Dermis blood vessel endothelial cell (primary cell): ENCODE measurements at regions not wholly inside any gene's neighbourhood (a gene's known extent, or its start where the extent isn't known, plus 50 kb on each side); places are given as distances from the start of the nearest gene placed in this dataset.

Source experiments
- DNase-seq: peaks from one replicate; pipeline ENCODE4 v3.0.0; 2010

DNA sequence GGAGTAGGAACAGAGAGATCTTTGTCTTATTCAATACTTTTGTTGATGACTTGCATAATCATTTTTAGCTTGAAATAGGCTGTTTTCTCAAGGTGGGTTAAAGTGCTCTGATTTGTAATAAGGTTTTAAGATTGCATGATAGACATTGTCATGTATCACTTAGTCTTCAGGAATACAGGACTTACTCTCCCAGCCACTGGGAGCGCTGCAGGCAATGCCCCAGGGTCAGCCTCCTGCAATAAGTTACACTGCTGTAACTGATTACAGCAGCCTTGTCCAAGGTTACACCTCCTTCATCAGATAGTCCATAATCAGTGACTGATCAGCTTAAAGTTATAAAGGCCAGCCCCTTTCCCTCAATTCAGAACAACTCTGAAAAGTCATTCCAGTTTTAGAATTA is 218.6 kb downstream of the ESM1 start:
- DNase-seq: no peak

DNA sequence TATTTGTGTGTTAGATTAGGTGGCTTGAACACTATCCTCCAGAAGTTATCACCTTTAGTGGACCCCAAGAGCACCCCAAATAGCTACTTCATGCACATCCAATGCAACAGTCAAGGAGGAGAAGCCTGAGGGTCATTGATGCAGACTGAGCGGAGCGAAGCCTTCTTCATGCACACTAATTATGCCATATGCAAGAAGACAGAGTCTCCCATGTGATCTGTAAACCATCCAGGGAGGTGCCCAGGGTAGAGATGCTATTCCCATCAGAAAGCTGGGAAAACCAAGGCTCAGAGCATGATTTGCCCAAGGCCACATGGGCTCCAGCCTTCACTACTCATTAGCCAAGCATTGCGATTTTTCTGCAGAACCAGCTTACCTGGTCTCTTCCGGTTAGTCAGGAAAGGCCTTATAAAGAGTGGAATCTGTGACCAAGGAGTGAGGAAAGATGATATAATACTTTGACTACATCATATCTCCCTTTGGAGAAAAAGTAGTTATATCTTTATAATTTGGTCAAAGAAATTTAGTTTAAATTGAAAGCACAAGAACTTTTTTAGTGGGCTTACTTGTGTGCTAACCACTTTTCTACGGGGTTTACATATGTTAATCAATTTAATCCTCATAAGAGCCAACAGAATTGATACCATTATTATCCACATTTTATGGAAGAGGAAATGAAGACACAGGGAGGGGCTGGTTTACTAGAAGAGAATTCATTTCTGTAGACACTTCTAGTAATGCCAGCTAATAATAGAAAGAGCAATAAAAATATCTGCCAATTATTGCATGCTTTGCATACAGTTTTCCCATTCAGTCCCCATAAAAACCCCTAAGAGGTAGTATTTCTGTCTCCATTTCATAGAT is 220.0 kb downstream of the ESM1 start:
- DNase-seq: no peak

DNA sequence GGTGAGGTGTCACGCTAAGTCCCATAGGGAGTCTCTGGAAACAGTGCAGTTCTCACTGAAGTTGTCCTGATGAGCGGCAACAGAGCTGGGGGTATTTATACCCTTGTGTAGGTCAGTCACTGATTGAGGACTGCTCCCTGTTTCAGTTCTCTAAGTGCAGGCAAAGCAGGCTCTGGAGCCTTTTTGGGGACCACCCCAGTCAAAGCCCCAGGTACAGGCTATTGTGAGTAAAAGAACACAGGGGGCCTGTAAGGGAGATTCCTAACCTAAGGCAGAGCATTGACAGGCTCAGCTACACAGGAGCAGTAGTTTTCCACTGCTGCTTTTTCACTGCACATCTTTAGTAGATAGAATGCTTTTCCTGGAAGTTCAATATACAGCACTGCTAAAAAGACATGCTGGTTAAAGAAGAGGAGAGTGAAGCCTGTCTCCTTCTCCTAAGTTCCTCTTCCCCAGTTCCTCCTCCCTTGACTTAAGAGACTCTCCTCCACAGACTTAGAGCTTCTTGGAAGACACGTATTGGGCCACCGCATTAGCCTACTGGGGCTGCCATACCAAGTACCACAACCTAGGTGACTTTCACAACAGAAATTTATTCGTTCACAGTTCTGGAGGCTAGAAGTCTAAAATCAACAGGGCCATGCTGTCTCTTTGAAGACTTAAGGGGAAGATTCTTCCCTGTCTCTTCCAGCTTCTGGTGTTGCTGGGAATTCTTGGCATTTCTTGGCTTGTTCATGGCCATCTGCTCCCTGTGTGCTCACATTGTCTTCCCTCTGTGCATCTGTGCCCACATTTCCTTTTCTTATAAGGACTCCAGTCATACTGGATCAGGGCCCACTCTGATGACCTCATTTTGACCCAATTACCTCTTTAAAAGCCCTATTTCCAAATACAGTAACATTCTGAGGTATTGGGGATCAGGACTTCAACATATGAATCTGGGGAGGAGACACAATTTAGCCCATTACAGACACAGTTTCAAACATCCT is 221.0 kb downstream of the ESM1 start:
- DNase-seq: peak; percentile 44

DNA sequence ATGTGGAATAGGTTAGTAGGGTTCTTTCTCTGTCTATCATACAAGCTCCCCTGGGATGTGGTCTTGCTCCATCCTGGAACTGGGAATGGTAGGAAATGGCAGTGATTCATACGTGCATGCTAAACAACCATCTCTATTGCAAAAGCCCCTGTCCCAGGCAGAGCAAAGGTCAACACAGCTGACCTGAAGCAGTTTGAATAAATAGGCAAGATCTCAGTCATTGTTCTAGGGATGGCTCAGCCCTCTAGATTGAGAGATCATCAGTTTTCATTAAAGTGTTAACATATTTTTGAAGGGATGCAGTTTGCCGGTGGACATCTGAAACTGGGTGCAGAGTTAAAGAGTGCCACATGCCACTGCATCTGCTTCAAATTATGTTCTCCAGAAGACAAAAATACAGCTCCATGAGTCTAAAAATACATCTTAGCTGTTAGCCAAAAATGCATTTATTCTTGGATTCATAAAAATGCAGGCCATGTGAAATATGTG is 224.1 kb downstream of the ESM1 start:
- DNase-seq: peak; percentile 50

DNA sequence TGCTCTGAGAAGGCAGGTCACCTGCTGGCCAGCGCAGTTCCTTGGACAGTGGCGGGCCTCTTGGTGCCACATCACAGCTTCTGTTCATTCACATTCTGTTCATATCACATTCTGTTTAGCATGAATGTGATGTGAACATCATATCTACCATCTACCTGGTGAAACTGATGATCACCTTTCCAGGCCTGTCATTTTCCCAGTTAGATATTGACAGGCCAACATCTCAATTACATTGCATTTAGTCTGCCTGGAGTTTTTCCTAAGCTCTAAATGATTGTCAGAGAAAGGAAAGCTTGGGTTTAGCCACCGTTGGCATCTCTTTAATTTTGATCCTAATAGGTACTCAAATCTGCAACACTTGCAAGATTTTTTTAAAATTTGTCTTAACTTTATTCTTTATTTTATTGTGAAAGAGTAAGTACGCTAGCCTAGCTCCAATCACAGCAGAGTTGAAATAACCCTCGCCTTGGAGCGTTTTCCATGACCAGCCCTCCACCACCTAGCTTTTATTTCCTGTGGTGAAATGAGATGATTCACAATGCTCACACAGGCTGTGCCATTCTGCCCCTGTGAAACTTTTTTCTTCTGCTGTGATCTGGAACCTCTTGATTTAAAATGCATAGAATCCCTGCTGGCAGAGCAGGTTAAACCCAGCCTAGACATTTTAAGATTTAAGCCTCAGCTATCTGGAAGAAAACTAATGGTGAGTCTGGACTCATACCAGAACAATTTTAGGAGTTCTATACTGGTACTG is 225.0 kb downstream of the ESM1 start:
- peak; percentile 30 for DNase-seq

DNA sequence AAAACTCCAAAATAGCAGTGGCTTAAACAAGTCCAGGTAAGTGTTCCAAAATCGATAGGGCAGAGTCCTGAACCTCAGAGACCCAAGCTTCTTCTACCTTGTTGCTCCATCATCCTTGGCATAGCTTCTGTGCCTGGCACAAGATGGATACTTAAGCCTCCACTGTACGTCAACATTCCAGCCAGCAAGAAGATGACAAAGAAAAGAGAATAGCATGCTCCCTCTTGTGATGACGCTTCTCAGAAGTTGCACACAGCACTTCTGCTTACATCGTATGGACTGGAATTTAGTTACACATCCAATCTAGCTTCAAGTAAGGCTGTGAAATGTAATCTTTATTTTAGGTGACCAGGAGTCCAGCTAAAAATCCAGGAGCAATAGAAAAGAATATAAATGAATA is 227.4 kb downstream of the ESM1 start:
- no peak for DNase-seq

DNA sequence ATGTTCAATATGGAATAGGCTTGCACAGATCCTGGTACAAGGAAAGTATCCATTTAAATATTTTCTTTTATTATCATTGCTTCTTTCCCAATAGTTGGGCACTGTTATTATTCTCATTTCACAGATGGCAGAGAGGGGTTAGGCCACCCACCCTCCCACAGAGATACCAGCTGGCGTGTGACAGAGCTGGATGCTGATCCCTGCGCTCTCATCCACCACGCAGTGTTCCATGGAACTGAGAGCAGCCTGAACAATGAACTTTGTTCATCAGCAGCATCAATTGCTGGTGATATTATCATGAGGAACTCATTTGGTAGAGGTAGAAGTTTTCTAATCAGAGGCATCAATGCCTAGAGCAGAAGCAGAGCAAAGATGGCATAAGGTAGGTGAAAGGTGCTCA is 227.9 kb downstream of the ESM1 start:
- no peak for DNase-seq

DNA sequence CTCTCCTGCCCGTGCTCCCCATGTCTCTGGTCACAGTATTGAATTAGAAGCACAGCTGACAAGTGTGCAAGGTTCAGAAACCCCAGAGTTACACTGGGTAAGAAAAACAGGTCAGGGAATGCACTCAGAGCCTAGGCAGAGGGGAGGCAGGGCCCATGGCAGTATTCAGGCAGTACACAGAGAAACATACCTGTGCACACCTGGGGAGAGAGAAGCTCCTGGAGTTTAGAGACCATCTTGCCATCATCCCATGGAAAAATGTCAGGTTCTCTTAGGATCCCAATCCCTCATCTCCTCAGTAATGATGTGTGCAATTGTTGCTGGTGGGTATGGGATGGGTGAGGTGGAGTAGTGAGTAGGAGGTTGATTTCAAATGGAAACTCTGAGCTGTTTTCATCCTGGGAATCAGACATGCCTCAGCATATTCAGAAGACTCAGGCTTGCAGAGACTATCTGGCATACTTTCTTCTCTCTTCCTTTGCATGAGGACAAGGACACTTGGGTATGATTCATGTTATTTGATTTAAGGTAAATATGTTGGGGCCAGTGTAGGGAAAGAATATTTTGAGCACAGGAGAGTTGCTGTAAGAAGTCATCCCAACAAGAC is 228.5 kb downstream of the ESM1 start:
- no peak for DNase-seq

DNA sequence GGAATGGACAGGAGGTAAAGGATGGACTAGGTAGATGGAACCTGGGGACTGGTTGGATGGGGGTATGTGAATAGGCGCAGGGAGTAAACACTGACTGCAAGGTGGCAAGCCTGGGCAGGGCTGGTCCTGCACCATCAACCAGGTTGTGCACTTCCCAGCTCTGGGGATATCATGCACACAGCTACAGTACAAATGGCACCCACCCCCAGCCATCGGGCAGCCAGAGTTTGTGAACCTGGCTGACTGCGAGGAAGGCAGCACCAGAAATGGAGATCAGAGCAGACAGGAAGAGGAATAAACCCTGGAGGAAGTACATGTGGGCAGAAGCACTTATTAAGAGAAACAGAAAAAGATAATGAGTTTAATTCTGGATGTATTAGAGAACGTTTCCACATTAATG is 229.1 kb downstream of the ESM1 start:
- no peak for DNase-seq

DNA sequence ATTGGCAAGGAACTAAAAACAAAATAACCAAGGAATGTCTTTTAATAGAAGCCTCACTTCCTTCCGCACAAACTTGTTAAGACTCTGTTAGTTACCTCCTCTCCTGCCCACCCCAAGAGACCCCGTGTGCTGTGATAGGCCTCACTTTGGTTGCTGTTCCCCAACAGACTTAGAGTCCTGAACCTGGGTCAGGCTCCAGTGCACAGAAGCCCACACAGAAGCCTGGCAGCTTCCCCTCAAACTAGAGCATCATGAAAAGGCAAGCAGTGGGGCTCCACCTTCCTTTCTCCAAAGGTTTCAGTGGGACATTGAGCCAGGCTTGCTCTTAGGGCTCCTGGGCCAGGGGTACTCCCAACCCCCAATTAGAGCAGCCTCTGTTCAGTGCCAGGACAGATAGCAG is 230.5 kb downstream of the ESM1 start:
- no peak for DNase-seq

DNA sequence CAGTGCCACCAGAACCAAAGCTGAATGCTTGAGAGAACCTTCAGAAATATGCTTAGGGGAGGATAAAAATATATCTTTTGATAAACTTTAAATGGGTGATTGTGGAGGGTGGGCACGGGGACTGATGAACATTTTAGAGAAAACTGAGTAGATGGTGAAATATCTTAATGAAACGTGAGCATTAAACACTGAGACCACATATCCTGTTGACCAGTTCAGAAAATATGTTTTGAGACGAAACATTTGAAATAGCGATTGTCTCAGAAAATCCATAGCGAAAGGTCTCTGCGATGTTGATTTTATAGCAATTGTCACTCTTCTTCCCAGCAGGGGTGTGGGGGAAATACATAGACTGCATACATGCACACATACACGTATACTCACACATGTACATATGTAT is 231.0 kb downstream of the ESM1 start:
- DNase-seq: no peak

DNA sequence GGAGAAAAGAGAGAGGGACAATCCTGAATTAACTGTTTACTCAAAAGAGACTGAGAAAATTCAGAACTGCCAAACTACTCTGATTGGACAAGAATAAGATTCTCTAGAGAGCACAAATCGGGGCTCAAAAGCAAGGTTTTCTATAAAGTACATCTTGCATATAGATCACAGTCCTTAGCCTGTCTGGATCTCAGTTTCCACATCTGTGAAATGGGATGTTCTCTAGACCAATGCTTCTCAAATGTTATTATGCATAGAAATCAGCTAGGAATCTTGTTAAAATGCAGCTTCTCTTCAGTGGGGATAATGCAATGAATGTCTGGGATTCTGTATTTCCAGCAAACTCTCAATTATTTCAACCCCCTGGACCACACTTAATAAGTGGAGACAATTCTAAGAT is 231.6 kb downstream of the ESM1 start:
- DNase-seq: no peak

DNA sequence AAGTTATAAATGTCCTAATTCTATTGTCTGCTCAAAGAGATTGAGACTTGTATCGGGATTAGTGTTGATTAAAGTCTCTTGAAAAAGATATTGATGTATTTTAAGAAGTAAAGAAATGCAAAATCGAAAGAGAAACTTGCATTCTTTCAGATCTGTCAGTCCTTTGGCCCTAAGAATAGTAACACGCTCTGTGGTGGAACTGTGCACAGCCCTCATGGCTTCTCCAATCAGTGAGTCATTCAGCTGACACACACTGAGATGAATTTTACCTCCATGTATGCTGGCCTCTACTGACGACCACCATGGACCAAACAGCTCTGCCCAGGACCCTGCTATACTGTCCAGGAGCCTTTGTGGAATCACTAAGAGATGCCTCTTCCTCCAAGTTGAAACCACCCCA is 232.4 kb downstream of the ESM1 start:
- DNase-seq: no peak

DNA sequence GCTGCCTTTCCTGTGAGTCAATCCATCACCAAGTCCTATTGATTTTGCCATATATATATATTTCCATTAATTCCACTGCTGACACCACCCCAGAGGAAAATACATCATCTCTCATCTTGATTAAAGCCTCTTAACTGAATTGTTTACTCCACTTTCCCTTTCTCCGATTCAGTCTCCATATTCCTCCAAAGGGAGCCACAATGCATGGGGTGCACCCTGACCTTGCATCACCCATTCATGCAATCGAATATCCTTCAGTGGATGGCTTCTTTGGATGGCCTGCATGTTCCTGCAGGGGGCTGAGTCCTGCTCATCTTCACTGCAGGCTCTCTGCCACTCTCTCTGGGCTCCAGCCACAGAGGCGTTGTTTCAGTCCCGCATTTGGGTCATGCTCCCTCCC is 231.0 kb downstream of the SNX18 start:
- no peak for DNase-seq

DNA sequence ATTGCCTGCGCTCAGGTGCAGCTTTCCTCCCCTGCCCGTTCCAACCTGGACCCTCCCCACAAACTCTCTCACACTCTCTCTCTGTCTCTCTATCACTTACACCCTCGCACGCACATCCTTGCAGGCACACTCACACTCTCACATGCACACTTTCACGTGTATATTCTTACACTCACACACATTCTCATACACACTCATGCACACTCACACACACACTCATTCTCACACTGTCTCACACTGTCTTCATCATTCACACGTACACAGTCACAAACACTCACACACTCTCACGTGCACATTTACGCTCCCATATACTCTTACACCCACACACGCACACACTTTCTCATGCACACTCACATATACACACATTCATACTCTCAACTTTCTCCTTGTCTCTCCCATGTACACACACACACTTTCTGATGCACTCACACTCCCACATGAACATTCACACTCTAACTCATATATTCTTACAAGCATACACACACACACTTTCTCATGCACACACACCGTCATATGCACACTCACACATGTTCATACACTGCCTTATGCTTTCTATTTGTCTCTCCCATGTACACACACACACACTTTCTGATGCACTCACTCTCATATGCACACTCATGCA is 229.3 kb downstream of the SNX18 start:
- no peak for DNase-seq

DNA sequence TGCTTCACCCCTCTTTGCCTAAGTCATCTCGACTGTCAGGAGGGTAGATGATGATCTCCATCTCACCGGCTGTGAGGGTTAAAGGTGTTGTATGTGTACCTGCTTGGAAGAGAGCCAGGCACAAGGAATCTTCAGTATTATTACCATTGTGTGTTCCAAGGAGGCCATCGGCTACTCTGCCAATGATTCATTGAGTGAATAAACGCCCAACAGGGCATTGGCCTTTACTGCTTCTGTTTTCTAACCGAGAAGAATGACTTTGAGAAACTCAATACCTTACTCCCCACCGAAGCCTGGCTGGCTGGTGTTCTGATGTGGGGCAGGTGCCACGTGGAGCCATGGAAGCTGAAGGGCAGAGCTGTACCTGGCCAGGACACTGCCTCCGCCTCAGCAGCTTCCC is 228.8 kb downstream of the SNX18 start:
- no peak for DNase-seq

DNA sequence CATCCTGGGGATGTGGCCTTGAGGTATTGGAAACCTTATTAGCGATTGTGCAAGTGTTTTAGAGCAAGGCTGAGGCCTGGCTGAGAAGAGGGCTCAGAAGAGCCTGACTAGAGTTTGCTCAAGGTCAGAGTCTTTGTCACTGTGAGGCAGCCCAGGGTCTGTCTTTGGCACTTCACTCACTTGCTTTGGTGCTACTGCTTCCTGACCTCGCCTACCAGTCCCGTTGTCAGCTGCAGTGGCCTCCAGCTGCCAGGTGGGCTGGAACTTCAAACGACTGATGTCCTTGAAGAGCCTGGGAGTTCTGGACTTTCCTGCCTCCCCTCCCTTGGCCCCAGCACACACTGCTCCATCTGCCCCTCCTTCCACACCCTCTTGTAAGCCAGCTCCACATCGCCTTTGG is 228.0 kb downstream of the SNX18 start:
- DNase-seq: no peak

DNA sequence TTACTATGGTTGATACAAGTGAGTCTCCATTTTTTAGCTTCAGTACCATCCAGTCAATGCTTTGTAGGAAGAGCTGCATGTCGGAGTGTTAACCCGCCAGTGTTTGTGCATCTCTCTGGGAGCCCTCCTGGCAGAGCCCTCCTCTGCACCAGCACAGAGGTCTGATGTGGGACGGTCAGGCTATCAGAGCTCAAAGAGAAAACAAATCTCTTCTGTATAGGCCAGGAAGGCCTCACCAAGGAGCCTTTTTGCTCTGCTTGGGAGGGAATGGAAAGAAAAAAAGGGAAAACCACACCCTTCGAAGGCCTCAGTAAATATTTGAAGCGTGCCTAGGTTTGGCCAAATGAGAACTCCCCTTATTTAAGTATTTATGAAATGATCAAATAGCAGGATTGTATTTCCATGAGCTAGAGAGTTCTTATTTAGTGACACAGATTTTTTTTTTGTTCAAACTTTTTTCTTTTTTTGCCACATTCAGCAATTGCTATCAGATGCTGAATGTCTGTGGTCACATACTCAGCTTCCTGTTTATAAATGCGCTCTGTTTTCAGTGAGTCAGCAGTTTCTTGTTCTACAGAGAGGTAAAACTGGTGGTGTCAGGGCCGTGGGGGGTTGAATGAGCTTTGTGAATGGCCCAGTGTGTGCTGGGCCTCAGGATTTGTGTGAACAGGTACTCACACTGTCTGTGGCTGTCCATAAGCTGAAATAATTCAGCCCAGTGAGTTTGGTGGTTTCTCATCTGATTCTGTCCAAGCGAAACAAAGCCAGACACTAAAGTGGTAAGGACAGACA is 226.6 kb downstream of the SNX18 start:
- peak; percentile 68 for DNase-seq

DNA sequence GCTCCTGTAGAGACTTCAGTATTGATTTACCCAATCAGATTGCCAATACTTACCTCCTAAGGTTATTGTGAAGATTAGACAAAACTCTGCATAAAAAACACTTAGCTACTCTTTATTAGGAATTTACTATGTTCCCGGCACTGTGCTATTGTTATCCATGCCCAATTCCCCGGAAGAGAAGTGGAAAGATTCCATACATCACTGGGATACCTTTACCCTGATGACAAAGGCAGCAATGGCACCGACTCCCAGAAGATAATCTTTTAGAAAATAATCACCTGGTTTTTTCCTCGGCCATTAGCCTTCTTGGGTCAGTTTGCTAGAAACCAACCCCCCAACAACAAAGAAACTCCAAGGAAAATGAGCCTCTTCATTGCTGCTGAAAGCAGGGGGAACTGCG is 226.0 kb downstream of the SNX18 start:
- no peak for DNase-seq

DNA sequence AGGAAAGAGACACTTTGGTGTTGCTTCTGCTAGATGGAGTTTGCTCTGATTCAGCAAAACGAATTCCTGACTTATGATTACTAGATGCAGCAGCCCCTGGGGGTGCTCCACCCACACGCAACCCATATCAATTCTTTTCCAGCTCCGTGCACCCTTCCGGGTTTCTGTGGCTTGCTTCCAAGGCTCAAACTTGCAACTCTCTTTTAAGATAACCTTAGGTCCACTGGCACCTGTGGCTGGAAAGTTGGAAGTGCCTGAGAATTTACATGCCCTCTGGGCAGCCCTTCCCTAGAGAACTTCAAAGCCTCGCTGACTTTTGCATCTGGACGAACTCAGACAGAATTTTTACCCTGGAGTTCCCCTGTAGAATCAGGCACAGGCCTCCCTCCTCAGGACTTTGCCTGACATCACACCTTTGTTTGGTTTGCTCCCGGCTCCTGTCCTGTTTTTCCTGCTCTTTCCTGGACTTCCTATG is 224.9 kb downstream of the SNX18 start:
- peak; percentile 62 for DNase-seq

DNA sequence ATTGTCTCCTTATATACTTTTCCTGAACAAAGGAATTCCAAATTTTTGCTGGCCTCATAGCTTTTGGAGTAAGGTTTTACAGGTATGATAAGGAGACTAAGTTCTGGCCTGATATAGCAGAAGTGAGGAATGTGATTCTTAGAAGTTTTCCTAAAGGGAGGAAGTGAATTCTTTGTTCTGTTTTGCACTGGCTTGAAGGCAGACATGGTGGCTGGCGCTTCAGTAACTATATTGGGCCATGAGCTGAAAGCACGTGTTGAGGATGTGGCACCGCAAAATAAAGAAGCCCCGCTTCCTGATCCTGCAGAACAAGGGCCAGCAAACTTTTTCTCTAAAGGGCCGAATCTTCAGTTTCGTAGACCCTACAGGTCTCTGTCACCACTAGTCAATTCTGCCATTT is 224.2 kb downstream of the SNX18 start:
- no peak for DNase-seq
